ENCODE measurements at regions not wholly inside any gene's neighbourhood (a gene's known extent, or its start where the extent isn't known, plus 50 kb on each side); places are given as distances from the start of the nearest gene placed in this dataset.

GRCh38 chrX:139081965-139082364, 370.4 kb upstream of the FGF13 start:
- Histone ChIP-seq H3K4me1 (ENCODE audit: control insufficient read depth, insufficient read depth, low read length) (no peaks in the 10 kb centered on the region), H3K4me3 (ENCODE audit: low read length) (no peak overlapping the region), H3K27me3 (ENCODE audit: control insufficient read depth, insufficient read depth, low read length, poor library complexity, severe bottlenecking) (no peaks in the 10 kb centered on the region), H3K27ac (ENCODE audit: low read depth, low read length) (no peak overlapping the region), H3K9ac (ENCODE audit: extremely low read depth, low read length, poor library complexity, severe bottlenecking) (no peak overlapping the region), H3K36me3 (ENCODE audit: control insufficient read depth, insufficient read depth, low read length) (no peaks in the 10 kb centered on the region), H3K9me3 (ENCODE audit: control insufficient read depth, low read length) (no peaks in the 10 kb centered on the region)
- DNase-seq = no peak
- no peaks in the 10 kb centered on the region for H3K9me3 Mint-ChIP-seq
- H3K27me3 Mint-ChIP-seq (ENCODE audit: insufficient read depth) = no peaks in the 10 kb centered on the region
- H3K4me3 Mint-ChIP-seq = no peak overlapping the region
- H3K4me1 Mint-ChIP-seq = peaks cover 8% of the 10 kb centered on the region
- no peak overlapping the region for H3K27ac Mint-ChIP-seq
- no peaks in the 10 kb centered on the region for H3K36me3 Mint-ChIP-seq (ENCODE audit: low read depth)
- WGBS, 2 experiments (ENCODE audit: insufficient coverage in 1 of 2, insufficient read length in 1 of 2) = 86 to 100% methylated on average over 1 to 3 of the region's 3 CpGs
- no peak for TF ChIP-seq CTCF (conservative IDR thresholded peaks at IDR 0.05)

GRCh38 chrX:139079789-139080188, 368.3 kb upstream of the FGF13 start:
- Mint-ChIP-seq H3K27ac (no peak overlapping the region), H3K4me3 (no peak overlapping the region), H3K4me1 (peaks cover 8% of the 10 kb centered on the region), H3K36me3 (ENCODE audit: low read depth) (no peaks in the 10 kb centered on the region), H3K27me3 (ENCODE audit: insufficient read depth) (no peaks in the 10 kb centered on the region), H3K9me3 (no peaks in the 10 kb centered on the region)
- no peak overlapping the region for H3K9ac ChIP-seq (ENCODE audit: extremely low read depth, low read length, poor library complexity, severe bottlenecking)
- H3K36me3 ChIP-seq (ENCODE audit: control insufficient read depth, insufficient read depth, low read length) = no peaks in the 10 kb centered on the region
- no peak overlapping the region for H3K27ac ChIP-seq (ENCODE audit: low read depth, low read length)
- 83 to 100% methylated on average over 1 to 2 of the region's 2 CpGs for WGBS, 2 experiments (ENCODE audit: insufficient coverage in 1 of 2, insufficient read length in 1 of 2)
- no peaks in the 10 kb centered on the region for H3K27me3 ChIP-seq (ENCODE audit: control insufficient read depth, insufficient read depth, low read length, poor library complexity, severe bottlenecking)
- TF ChIP-seq CTCF (conservative IDR thresholded peaks at IDR 0.05) = no peak
- H3K4me1 ChIP-seq (ENCODE audit: control insufficient read depth, insufficient read depth, low read length) = no peaks in the 10 kb centered on the region
- H3K4me3 ChIP-seq (ENCODE audit: low read length) = no peak overlapping the region
- no peaks in the 10 kb centered on the region for H3K9me3 ChIP-seq (ENCODE audit: control insufficient read depth, low read length)
- DNase-seq = no peak

- peaks cover 8% of the 10 kb centered on the region for H3K4me1 Mint-ChIP-seq
- H3K4me1 ChIP-seq (ENCODE audit: control insufficient read depth, insufficient read depth, low read length) = no peaks in the 10 kb centered on the region
- H3K27me3 ChIP-seq (ENCODE audit: control insufficient read depth, insufficient read depth, low read length, poor library complexity, severe bottlenecking) = no peaks in the 10 kb centered on the region
- no peak for TF ChIP-seq CTCF (conservative IDR thresholded peaks at IDR 0.05)
- H3K27ac ChIP-seq (ENCODE audit: low read depth, low read length) = no peak overlapping the region
- no peaks in the 10 kb centered on the region for H3K9me3 ChIP-seq (ENCODE audit: control insufficient read depth, low read length)
- no peak overlapping the region for H3K27ac Mint-ChIP-seq
- H3K36me3 Mint-ChIP-seq (ENCODE audit: low read depth) = no peaks in the 10 kb centered on the region
- 89% methylated on average over 8 of the region's 8 CpGs; no CpG with 5 or more reads in 1 of the 2 experiments for WGBS, 2 experiments (ENCODE audit: insufficient coverage in 1 of 2, insufficient read length in 1 of 2)
- H3K9ac ChIP-seq (ENCODE audit: extremely low read depth, low read length, poor library complexity, severe bottlenecking) = no peak overlapping the region
- H3K36me3 ChIP-seq (ENCODE audit: control insufficient read depth, insufficient read depth, low read length) = no peaks in the 10 kb centered on the region
- DNase-seq = no peak
- no peak overlapping the region for H3K4me3 Mint-ChIP-seq
- no peak overlapping the region for H3K4me3 ChIP-seq (ENCODE audit: low read length)
- H3K27me3 Mint-ChIP-seq (ENCODE audit: insufficient read depth) = no peaks in the 10 kb centered on the region
- H3K9me3 Mint-ChIP-seq = no peaks in the 10 kb centered on the region
Observed at GRCh38 chrX:139078761-139079280, 367.3 kb upstream of the FGF13 start.

Data from endodermal cell (in vitro differentiated cells).